Right lobe of liver (tissue), 4 donors: ENCODE measurements at regions not wholly inside any gene's neighbourhood (a gene's known extent, or its start where the extent isn't known, plus 50 kb on each side); places are given as distances from the start of the nearest gene placed in this dataset.

Experiments
- POLR2A ChIP-seq: fragments of 450-650 bp; IDR thresholded peaks from one replicate; pipeline ENCODE4 v1.6.1; 2017; ENCODE audit warnings: antibody characterized with exemption, mild to moderate bottlenecking
- TF ChIP-seq, protein P1 (sequence below), 4 donors: fragments of 200-600 bp in 3 of 4; fragments of 450-650 bp in 1 of 4; IDR thresholded peaks; one replicate each; pipeline versions ENCODE4 v1.5.1 to v1.8.0; 2016 to 2022; ENCODE audit warnings: antibody characterized with exemption in 4 of 4, mild to moderate bottlenecking in 2 of 4
- donor health status: DM: no; HTN: no; CAD: no.
- donor health status: DM: no; HTN: no; CAD: no.
- donor health status: DM: no; HTN: yes; CAD: no.

DNA sequence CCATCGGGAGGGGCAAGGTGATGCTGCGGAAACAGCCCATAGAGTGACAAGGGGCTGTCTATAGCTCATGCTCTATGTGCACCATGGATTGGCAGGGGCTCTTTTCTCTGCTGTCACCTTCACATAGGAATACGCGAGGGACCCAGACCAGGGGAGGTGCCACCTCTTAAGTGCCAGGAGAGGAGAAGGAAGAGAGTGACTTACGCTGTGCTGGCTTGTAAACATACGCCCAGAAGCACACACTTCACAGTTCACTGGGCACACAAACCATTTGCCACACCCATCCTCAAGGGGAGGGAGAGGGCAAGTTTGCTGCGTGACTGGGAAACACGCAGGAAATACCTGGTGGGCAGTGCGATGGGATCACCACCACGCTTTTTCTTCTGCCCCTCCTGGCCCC lies 65.1 kb upstream of the GPR45 start:
- TF ChIP-seq, protein P1, sequence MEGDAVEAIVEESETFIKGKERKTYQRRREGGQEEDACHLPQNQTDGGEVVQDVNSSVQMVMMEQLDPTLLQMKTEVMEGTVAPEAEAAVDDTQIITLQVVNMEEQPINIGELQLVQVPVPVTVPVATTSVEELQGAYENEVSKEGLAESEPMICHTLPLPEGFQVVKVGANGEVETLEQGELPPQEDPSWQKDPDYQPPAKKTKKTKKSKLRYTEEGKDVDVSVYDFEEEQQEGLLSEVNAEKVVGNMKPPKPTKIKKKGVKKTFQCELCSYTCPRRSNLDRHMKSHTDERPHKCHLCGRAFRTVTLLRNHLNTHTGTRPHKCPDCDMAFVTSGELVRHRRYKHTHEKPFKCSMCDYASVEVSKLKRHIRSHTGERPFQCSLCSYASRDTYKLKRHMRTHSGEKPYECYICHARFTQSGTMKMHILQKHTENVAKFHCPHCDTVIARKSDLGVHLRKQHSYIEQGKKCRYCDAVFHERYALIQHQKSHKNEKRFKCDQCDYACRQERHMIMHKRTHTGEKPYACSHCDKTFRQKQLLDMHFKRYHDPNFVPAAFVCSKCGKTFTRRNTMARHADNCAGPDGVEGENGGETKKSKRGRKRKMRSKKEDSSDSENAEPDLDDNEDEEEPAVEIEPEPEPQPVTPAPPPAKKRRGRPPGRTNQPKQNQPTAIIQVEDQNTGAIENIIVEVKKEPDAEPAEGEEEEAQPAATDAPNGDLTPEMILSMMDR (IDR thresholded peaks at IDR 0.05), result no peak
- TF ChIP-seq POLR2A, result no peak
